Natural killer cell (primary cell): ENCODE measurements at regions not wholly inside any gene's neighbourhood (a gene's known extent, or its start where the extent isn't known, plus 50 kb on each side); places are given as distances from the start of the nearest gene placed in this dataset.
A peak's percentile ranks its signal among the peaks of the same experiment; 100 is the strongest.

Experiments used
- ATAC-seq, 3 donors: fragments of 150-1000 bp in 2 of 3; fragments of 200-7000 bp in 1 of 3; cut with Tn5 transposase; 1 replicate in 1 of 3; 2 replicates in 2 of 3; pipeline ENCODE4 v1.10.0; 2021; ENCODE audit warnings: mild to moderate bottlenecking in 2 of 3, moderate library complexity in 2 of 3
- DNase-seq, 2 donors: peaks; one replicate each; pipeline versions ENCODE4 v3.0.0 to v3.0.0-alpha.2; 2013 to 2021; ENCODE audit warnings: mixed read lengths in 1 of 2
- H3K27ac ChIP-seq: one replicate; pipeline ENCODE4 v1.5.1; 2013; ENCODE audit warnings: mild to moderate bottlenecking, low read length
- H3K27me3 ChIP-seq: one replicate; pipeline ENCODE4 v1.6.1; 2013; ENCODE audit warnings: low read length; ENCODE audit not compliant: control insufficient read depth, insufficient read depth
- H3K36me3 ChIP-seq: one replicate; pipeline ENCODE4 v1.6.1; 2013; ENCODE audit warnings: low read length; ENCODE audit not compliant: control insufficient read depth, insufficient read depth
- H3K4me1 ChIP-seq: one replicate; pipeline ENCODE4 v1.6.1; 2013; ENCODE audit warnings: low read length; ENCODE audit not compliant: control insufficient read depth, insufficient read depth
- H3K4me3 ChIP-seq: one replicate; pipeline ENCODE4 v1.5.1; 2013; ENCODE audit warnings: low read length
- H3K9me3 ChIP-seq: one replicate; pipeline ENCODE4 v1.6.1; 2013; ENCODE audit warnings: low read length; ENCODE audit not compliant: control insufficient read depth, insufficient read depth
- H3K27ac Mint-ChIP-seq, 2 donors: one replicate each; pipeline ENCODE4 v1.8.0; 2022; ENCODE audit warnings: mild to moderate bottlenecking in 2 of 2, mixed read lengths in 2 of 2, moderate library complexity in 1 of 2
- H3K27me3 Mint-ChIP-seq, 2 donors: one replicate each; pipeline ENCODE4 v1.8.0; 2022; ENCODE audit warnings: low read depth in 2 of 2, mixed read lengths in 2 of 2
- H3K36me3 Mint-ChIP-seq: one replicate; pipeline ENCODE4 v1.8.0; 2022; ENCODE audit warnings: mixed read lengths
- H3K4me1 Mint-ChIP-seq, 2 donors: one replicate each; pipeline ENCODE4 v1.8.0; 2022; ENCODE audit warnings: mixed read lengths in 2 of 2
- H3K4me3 Mint-ChIP-seq: one replicate; pipeline ENCODE4 v1.8.0; 2022; ENCODE audit warnings: mild to moderate bottlenecking, moderate library complexity, mixed read lengths
- H3K9me3 Mint-ChIP-seq, 2 donors: one replicate each; pipeline ENCODE4 v1.8.0; 2022; ENCODE audit warnings: mixed read lengths in 2 of 2
- CTCF ChIP-seq: fragments of 200-600 bp; IDR thresholded peaks from one replicate; pipeline ENCODE4 v1.8.0; 2022; ENCODE audit warnings: antibody characterized with exemption
- whole genome bisulfite sequencing: methylation state at CpG from one replicate; pipeline ENCODE4 v1.1.7; 2013; ENCODE audit warnings: missing lambda C conversion rate; ENCODE audit not compliant: insufficient coverage; 5-methylcytosine and 5-hydroxymethylcytosine counted together
- intact Hi-C: fragments of 100-400 bp; cut with micrococcal nuclease; formaldehyde crosslinking; loops from one replicate; pipeline ENCODE4 v1.14.2; 2022

GRCh38 chrX:46382595-46382994 is 162.6 kb downstream of the ZNF674 start:
- H3K36me3 Mint-ChIP-seq: no peaks in the 10 kb centered on the region
- intact Hi-C loops: loop anchor here (10.0 kb wide), 1 partner anchor 412 kb away; no protein-coding TSS in a partner anchor
- Histone ChIP-seq H3K4me1 (no peaks in the 10 kb centered on the region), H3K27me3 (no peaks in the 10 kb centered on the region), H3K4me3 (no peak overlapping the region), H3K36me3 (no peaks in the 10 kb centered on the region), H3K9me3 (no peaks in the 10 kb centered on the region), H3K27ac (no peak overlapping the region)
- no peaks in the 10 kb centered on the region for H3K9me3 Mint-ChIP-seq
- 92% methylated on average over 2 of the region's 2 CpGs for WGBS
- no peak for DNase-seq
- H3K27ac Mint-ChIP-seq: no peak overlapping the region
- TF ChIP-seq CTCF: no peak
- H3K4me3 Mint-ChIP-seq: no peak overlapping the region
- no peaks in the 10 kb centered on the region for H3K4me1 Mint-ChIP-seq
- H3K27me3 Mint-ChIP-seq: peaks cover 0 to 36% of the 10 kb centered on the region in 2 donors
- ATAC-seq: no peak

DNA sequence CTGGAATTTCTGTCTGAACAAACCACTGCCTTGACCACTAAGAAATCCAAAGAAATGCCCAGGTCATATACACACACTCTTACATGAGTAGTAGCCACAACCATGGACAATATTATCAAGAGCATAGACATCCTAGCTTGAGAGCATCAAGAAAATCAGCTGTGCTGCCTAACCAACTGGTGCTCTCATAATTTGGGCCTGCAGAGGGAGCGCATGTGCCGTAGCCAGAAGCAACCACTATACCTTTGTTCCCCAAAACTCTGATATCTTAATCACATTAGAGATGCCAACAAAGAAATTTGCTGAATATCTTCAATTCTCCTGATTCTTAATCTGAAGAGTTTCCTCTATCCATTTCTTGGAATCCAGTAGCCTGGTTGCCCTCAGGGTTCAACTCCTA is 163.6 kb downstream of the ZNF674 start:
- Histone ChIP-seq H3K36me3 (no peaks in the 10 kb centered on the region), H3K4me1 (no peaks in the 10 kb centered on the region), H3K27ac (no peak overlapping the region), H3K27me3 (no peaks in the 10 kb centered on the region), H3K9me3 (no peaks in the 10 kb centered on the region), H3K4me3 (no peak overlapping the region)
- peak in 2 of 3 donors; percentile 40 to 48 for ATAC-seq
- no peaks in the 10 kb centered on the region for H3K4me1 Mint-ChIP-seq
- H3K36me3 Mint-ChIP-seq: no peaks in the 10 kb centered on the region
- no peak overlapping the region for H3K27ac Mint-ChIP-seq
- DNase-seq: peak in 1 of 2 donors; percentile 41
- intact Hi-C loops: loop anchor here (1.0 to 10.0 kb wide), 2 partner anchors 305 to 413 kb away; no protein-coding TSS in a partner anchor
- H3K4me3 Mint-ChIP-seq: no peak overlapping the region
- H3K27me3 Mint-ChIP-seq: peaks cover 0 to 29% of the 10 kb centered on the region in 2 donors
- H3K9me3 Mint-ChIP-seq: no peaks in the 10 kb centered on the region
- no peak for TF ChIP-seq CTCF
- 31% methylated on average over 2 of the region's 2 CpGs for WGBS

- Histone ChIP-seq H3K27ac (no peak overlapping the region), H3K4me3 (no peak overlapping the region), H3K36me3 (no peaks in the 10 kb centered on the region), H3K27me3 (no peaks in the 10 kb centered on the region), H3K4me1 (no peaks in the 10 kb centered on the region), H3K9me3 (no peaks in the 10 kb centered on the region)
- TF ChIP-seq CTCF: no peak
- WGBS: 22% methylated on average over 3 of the region's 3 CpGs
- H3K27ac Mint-ChIP-seq: no peak overlapping the region
- intact Hi-C loops: loop anchor here (10.0 kb wide), 1 partner anchor 415 kb away; no protein-coding TSS in a partner anchor
- H3K36me3 Mint-ChIP-seq: no peaks in the 10 kb centered on the region
- DNase-seq: no peak
- H3K27me3 Mint-ChIP-seq: peaks cover 0 to 17% of the 10 kb centered on the region in 2 donors
- H3K4me3 Mint-ChIP-seq: no peak overlapping the region
- ATAC-seq: no peak
- no peaks in the 10 kb centered on the region for H3K4me1 Mint-ChIP-seq
- H3K9me3 Mint-ChIP-seq: no peaks in the 10 kb centered on the region
These were observed 165.0 kb downstream of the ZNF674 start for GRCh38 chrX:46380148-46380752.
